ENCODE measurements at regions not wholly inside any gene's neighbourhood (a gene's known extent, or its start where the extent isn't known, plus 50 kb on each side); places are given as distances from the start of the nearest gene placed in this dataset.
"Not testable (repeated sequence)": the region's sequence is repeated elsewhere in the genome, so short reads cannot be mapped to it uniquely, and the experiment has no call there.

DNA sequence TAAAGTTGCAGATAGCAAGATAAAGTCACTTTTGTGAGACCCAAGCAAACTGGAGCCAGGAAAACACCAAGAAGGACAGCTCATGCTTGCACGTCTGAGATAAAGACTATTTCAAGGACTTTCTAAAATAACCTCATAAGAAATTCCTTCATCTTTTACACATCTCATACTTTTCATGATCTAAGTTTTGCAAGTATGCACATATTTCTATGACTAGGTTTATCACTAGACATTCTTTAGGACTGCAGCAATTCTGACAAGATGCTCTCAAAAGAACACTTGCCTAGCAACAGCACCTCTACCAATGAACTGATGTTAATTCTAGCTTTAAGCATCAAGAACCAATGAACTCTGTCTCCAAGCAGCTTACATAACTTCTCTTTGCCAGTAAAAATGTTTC is 457.6 kb downstream of the SEMA3D start:
- Mint-ChIP-seq H3K36me3 (ENCODE audit: low read depth) (no peaks in the 10 kb centered on the region), H3K4me3 (no peak overlapping the region), H3K27me3 (no peaks in the 10 kb centered on the region), H3K27ac (no peak overlapping the region), H3K4me1 (no peaks in the 10 kb centered on the region), H3K9me3 (peaks cover 3% of the 10 kb centered on the region)
- DNase-seq, result no peak
- POLR2A ChIA-PET, result no interaction called here
- CTCF ChIA-PET, result no interaction called here

DNA sequence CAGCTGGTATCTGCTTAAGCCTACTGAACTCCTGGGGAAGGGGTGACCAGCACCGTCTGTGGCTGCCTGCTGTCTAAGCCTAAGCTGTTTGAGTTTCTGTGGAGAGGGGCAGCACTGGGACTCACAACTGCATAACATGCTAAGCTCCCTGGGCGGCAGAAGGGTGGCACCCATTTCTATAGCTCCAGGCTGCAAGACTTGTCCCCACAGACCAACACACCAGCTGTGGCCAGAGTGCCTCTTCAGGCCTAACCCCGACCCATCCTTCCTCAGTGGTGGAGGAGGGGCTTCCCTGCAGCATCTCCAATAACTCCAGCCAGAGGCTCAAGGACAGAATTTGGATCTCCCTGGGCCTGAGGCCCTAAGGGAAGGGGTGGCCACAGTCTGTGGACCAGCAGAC is 464.1 kb downstream of the SEMA3D start:
- H3K9me3 Mint-ChIP-seq, result no peaks in the 10 kb centered on the region
- CTCF ChIA-PET, result no interaction called here
- H3K4me3 Mint-ChIP-seq, result no peak overlapping the region
- no peaks in the 10 kb centered on the region for H3K36me3 Mint-ChIP-seq (ENCODE audit: low read depth)
- H3K27ac Mint-ChIP-seq, result no peak overlapping the region
- POLR2A ChIA-PET, result no interaction called here
- no peaks in the 10 kb centered on the region for H3K27me3 Mint-ChIP-seq
- no peaks in the 10 kb centered on the region for H3K4me1 Mint-ChIP-seq
- DNase-seq, result no peak

DNA sequence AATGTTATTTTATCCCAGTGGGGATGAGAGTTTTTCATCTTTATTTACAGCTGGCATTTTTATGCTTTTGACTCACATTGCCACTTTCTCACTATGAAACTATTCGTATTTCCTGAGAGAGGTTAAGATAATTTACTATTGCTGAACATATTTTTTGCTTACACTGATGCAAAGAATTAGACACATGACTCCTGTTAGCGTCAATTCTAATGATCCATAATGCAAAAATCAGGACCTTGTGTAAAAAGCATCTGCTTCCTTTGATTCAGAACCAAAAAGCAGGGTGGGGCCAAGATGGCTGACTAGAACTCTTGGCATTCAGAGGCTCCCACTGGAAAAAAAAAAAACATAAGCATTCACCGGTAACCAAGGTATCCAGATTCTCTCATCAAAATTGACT is 464.8 kb downstream of the SEMA3D start:
- POLR2A ChIA-PET, result no interaction called here

DNA sequence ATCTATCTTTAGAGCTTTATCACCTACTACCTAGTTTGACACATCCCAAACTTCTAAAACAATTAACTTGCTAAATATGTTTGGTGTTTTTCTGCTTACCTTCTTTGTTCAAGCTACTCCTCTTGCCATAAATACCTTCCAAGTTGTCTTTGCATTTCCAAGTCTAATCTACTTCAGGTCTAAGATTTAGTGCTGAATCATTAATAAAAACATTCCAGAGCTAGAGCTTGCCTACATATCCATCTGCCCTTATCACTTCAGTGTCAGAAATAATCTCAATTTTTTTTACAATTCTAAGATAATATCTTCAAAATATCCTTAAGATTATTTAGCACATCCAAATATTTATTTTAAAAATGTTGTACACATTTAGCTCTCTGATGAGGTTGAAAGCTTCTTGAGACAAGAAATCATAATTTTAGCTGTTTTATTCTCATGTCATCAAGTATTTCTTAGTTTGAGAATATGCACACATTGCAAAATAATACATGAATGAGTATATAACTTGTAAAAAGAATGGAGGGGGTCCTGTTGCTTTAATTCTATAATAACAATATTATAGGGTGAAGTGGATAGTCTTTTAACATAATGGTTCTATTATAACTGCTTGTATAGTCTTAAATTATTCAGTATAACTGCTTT is 466.3 kb downstream of the SEMA3D start:
- Mint-ChIP-seq H3K4me1 (no peaks in the 10 kb centered on the region), H3K27me3 (no peaks in the 10 kb centered on the region), H3K36me3 (ENCODE audit: low read depth) (no peaks in the 10 kb centered on the region), H3K4me3 (no peak overlapping the region), H3K9me3 (no peaks in the 10 kb centered on the region), H3K27ac (no peak overlapping the region)
- CTCF ChIA-PET, result no interaction called here
- POLR2A ChIA-PET, result no interaction called here
- no peak for DNase-seq

More for the DNA sequence above, 464.8 kb downstream of the SEMA3D start:
- Mint-ChIP-seq H3K4me1 (no peaks in the 10 kb centered on the region), H3K9me3 (no peaks in the 10 kb centered on the region), H3K4me3 (no peak overlapping the region), H3K36me3 (ENCODE audit: low read depth) (no peaks in the 10 kb centered on the region), H3K27me3 (no peaks in the 10 kb centered on the region), H3K27ac (no peak overlapping the region)
- CTCF ChIA-PET, result no interaction called here
- no peak for DNase-seq

DNA sequence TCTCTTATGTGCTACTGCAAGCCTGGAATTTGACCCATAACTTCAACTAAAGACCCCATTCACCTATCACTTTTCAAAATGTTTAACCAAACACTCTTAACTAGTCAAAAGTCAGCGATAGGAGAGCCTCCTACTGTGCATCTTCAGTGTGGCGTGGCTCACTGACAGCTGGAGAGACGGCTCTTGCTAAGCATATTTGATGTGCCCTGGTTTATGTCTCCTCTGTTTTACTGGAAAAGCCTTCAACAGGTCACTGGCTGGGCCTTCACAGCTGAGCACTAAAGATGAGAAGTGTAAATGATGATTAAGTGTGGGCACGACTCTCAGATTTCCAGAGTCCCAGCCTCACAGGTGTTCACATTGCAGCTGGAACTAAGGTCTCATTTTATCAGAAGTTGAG is 472.1 kb downstream of the SEMA3D start:
- CTCF ChIA-PET, result no interaction called here
- H3K27ac Mint-ChIP-seq, result no peak overlapping the region
- no peak for DNase-seq
- H3K4me3 Mint-ChIP-seq, result no peak overlapping the region
- no peaks in the 10 kb centered on the region for H3K4me1 Mint-ChIP-seq
- H3K9me3 Mint-ChIP-seq, result no peaks in the 10 kb centered on the region
- H3K36me3 Mint-ChIP-seq (ENCODE audit: low read depth), result no peaks in the 10 kb centered on the region
- POLR2A ChIA-PET, result no interaction called here
- no peaks in the 10 kb centered on the region for H3K27me3 Mint-ChIP-seq

DNA sequence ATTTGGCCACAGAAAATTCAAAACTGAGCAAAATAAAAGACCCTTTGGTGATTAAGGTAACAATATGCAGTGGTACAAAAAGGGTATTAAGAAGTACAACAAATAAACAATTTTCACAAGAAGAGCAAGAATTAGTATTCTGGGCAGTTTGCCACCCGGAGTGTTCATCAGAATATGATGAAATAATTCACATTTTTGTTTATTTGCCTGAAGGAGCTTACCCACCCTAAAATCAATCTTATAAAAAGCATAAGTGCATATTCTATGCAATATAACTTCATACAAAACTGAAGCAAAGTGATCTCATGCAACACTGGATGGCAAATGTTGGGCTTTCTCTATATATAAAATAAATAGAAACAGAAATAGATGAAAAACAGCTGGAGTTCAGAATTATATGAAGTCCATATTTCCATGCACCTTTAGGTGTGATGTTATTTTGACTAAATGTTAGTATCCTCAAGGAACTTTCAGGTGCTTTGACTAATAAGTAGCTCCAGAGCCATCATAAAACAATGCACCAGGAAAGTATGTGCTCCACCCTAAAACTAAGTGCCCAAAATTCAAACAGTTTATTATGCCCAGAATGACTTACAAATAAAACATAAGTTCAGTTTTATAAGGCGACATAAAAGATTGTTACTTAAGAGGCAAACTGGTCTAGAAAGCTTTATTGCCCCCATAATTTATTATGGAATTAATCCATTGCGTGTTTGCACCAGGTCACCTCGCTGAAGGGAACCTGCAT is 474.3 kb downstream of the SEMA3D start:
- Mint-ChIP-seq H3K27ac (no peak overlapping the region), H3K9me3 (no peaks in the 10 kb centered on the region), H3K36me3 (ENCODE audit: low read depth) (no peaks in the 10 kb centered on the region), H3K4me3 (no peak overlapping the region), H3K27me3 (no peaks in the 10 kb centered on the region), H3K4me1 (no peaks in the 10 kb centered on the region)
- ChIA-PET CTCF (no interaction called here), POLR2A (no interaction called here)
- no peak for DNase-seq

DNA sequence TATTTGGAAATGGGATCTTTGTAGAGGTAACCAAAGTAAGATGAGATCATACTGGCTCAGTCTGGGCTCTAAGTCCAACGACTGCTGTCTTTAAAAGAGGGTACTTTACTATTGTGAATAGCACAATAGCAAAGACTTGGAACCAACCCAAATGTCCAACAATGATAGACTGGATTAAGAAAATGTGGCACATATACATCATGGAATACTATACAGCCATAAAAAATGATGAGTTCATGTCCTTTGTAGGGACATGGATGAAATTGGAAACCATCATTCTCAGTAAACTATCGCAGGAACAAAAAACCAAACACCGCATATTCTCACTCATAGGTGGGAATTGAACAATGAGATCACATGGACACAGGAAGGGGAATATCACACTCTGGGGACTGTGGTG is 476.3 kb downstream of the SEMA3D start:
- DNase-seq; H3K36me3 Mint-ChIP-seq (ENCODE audit: low read depth); H3K4me1 Mint-ChIP-seq; H3K4me3 Mint-ChIP-seq; POLR2A ChIA-PET; H3K27ac Mint-ChIP-seq; CTCF ChIA-PET; H3K9me3 Mint-ChIP-seq; H3K27me3 Mint-ChIP-seq: not testable (repeated sequence)

DNA sequence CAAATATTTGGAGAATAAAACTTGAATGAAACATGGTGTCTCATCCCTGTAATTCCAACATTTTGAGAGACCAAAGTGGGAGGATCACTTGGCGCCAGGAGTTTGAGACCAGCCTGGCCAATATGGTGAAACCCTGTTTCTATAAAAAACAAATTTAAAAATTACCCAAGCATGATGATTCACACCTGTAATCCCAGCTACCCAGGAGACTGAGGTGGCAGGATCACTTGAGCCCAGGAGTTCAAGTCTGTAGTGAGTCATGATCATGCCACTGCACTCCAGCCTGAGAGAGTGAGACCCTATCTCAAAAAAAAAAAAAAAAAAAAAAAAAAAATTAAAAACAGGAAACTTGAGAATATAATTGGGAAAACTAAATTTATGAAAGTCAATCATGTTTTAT is 481.1 kb downstream of the SEMA3D start:
- Mint-ChIP-seq H3K9me3 (no peaks in the 10 kb centered on the region), H3K4me1 (no peaks in the 10 kb centered on the region), H3K27me3 (no peaks in the 10 kb centered on the region), H3K27ac (no peak overlapping the region), H3K4me3 (no peak overlapping the region), H3K36me3 (ENCODE audit: low read depth) (no peaks in the 10 kb centered on the region)
- CTCF ChIA-PET, result no interaction called here
- POLR2A ChIA-PET, result no interaction called here
- no peak for DNase-seq

DNA sequence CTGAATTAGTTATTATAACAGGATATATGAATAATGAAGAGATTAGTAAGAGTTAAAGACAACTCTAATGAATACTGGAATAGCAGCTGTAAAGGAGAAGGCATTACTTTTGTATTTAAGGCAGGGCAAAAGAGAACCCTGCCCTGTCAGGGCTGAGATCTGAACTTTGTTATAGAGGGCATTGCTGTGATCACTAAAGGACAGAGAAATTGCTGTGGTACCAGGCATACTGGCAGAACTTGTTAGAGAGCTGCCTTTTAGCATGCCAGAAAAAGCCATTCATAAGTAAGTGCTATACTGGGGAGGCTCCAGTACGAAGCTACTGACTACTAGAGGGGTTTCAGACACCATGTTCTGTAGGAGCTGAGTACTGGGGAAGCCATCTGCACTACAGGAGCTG is 481.8 kb downstream of the SEMA3D start:
- ChIA-PET CTCF (no interaction called here), POLR2A (no interaction called here)
- no peaks in the 10 kb centered on the region for H3K27me3 Mint-ChIP-seq
- no peaks in the 10 kb centered on the region for H3K36me3 Mint-ChIP-seq (ENCODE audit: low read depth)
- no peak for DNase-seq
- no peaks in the 10 kb centered on the region for H3K9me3 Mint-ChIP-seq
- H3K4me1 Mint-ChIP-seq, result no peaks in the 10 kb centered on the region
- H3K4me3 Mint-ChIP-seq, result no peak overlapping the region
- no peak overlapping the region for H3K27ac Mint-ChIP-seq

DNA sequence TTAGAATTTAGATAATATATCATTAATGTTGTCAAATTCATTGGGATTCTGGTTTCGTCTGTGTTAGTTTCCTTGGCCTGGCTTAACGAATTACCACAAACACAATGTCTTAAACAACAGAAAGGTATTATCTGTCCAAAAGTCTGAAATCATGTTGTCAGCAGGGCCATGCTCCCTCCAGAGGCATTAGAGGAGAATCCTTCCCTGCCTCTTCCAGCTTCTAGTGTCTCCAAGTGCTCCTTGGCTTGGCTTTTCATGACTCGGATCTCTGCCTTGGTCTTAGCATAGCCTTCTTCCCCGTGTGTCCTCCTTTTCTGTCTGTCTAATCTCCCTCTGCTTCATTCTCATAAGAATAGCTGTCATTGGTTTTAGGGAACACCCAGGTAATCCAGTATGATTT is 482.5 kb downstream of the SEMA3D start:
- CTCF ChIA-PET, result no interaction called here

DNA sequence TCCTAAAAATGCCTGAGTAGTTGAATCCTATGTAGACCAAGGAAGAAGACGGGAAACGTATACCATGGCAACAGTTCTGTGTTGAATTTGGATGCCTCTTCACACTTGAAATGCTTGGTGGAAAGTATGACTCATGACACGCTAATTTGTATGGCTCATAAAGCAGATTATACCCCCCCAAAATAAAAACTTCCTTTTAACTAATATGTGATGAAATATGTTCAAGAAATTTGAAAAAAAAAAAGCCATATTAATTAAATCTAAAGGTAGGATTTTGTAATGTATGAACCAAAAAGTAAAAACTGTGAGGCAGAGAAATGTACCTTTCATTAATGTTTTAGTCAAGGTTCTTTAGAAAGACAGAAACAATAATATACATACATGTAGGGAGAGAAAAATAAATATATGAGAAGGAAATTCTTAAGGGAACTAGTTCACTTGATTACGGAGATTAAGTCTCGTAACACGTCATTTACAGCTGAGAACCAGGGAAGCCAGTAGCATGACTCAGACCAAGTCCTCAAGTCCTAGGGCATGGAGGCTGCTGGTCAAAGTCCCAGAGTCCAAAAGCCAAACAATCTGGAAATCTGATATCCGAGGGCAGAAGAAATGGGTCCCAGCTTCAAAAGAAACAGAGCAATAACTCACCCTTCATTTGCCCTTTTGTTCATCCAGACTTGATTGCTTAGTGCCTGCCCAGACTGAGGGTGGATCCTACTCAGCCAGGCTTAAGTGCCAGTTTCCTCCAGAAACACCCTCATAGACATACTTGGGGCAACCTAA is 485.1 kb downstream of the SEMA3D start:
- POLR2A ChIA-PET, result no interaction called here
- Mint-ChIP-seq H3K27me3 (no peaks in the 10 kb centered on the region), H3K4me3 (no peak overlapping the region), H3K9me3 (no peaks in the 10 kb centered on the region), H3K27ac (no peak overlapping the region), H3K4me1 (no peaks in the 10 kb centered on the region), H3K36me3 (ENCODE audit: low read depth) (no peaks in the 10 kb centered on the region)
- CTCF ChIA-PET, result no interaction called here
- no peak for DNase-seq

More for the DNA sequence above, 482.5 kb downstream of the SEMA3D start:
- no peak overlapping the region for H3K4me3 Mint-ChIP-seq
- no peaks in the 10 kb centered on the region for H3K4me1 Mint-ChIP-seq
- H3K36me3 Mint-ChIP-seq (ENCODE audit: low read depth), result no peaks in the 10 kb centered on the region
- POLR2A ChIA-PET, result no interaction called here
- no peaks in the 10 kb centered on the region for H3K27me3 Mint-ChIP-seq
- H3K27ac Mint-ChIP-seq, result no peak overlapping the region
- DNase-seq, result no peak
- no peaks in the 10 kb centered on the region for H3K9me3 Mint-ChIP-seq

DNA sequence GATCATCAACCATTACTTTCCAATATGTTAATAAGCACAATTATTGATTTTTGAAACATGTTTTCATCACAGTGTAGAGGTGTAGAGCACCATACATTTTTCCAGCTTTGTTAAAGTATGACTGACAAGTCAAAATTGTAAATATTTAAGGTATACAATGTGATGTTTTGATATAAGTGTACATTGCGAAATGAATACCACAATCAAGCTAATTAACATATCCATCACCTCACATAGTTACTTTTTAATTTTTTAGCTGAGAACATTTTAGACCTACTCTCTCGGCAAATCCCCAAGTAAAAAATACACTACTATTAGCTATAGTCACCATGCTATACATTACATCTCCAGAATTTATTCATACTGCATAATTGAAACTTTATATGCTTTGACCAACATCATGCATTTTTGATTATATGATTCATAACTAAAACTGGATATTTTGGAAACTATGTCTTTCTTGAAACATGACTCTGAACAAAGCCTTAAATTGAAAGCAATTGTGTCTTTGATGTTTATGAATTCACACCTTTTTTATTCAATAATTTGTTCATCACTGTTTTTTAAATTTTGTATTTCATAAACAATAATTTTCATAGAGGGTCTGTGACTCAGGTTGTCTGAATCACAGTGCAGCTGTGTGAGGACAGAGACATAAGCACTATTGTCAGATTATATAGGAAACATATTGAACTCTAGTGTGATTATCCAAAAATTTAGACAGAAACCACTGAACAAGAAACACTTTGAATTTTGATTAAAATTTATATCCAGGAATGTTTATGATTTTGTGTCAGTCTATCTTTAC is 486.1 kb downstream of the SEMA3D start:
- no peaks in the 10 kb centered on the region for H3K27me3 Mint-ChIP-seq
- H3K4me1 Mint-ChIP-seq, result no peaks in the 10 kb centered on the region
- POLR2A ChIA-PET, result no interaction called here
- CTCF ChIA-PET, result no interaction called here
- no peaks in the 10 kb centered on the region for H3K36me3 Mint-ChIP-seq (ENCODE audit: low read depth)
- DNase-seq, result no peak
- no peak overlapping the region for H3K27ac Mint-ChIP-seq
- H3K9me3 Mint-ChIP-seq, result no peaks in the 10 kb centered on the region
- no peak overlapping the region for H3K4me3 Mint-ChIP-seq

DNA sequence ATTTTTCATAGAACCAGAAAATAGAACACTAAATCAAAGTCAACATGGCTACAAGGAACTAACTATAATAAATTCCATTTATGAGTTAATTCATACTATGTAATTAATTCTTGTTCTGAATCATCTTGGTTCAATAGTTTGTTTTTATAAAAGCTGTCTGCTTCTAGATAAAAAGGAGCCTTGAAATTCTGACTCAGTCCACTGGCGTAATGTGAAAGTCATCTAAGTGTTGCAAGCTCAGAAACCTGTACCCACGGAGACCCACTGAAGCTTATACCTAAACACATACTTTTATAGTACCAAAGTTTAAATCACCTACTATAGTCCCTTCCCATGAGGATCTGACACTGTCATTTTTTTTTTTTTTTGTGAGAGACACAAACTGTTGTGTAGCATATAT is 489.4 kb downstream of the SEMA3D start:
- POLR2A ChIA-PET, result no interaction called here
- no peak for DNase-seq
- H3K27me3 Mint-ChIP-seq, result no peaks in the 10 kb centered on the region
- H3K9me3 Mint-ChIP-seq, result no peaks in the 10 kb centered on the region
- H3K4me1 Mint-ChIP-seq, result no peaks in the 10 kb centered on the region
- H3K36me3 Mint-ChIP-seq (ENCODE audit: low read depth), result no peaks in the 10 kb centered on the region
- no peak overlapping the region for H3K27ac Mint-ChIP-seq
- no peak overlapping the region for H3K4me3 Mint-ChIP-seq
- CTCF ChIA-PET, result interaction anchor here (0.6 to 0.7 kb wide), 2 partner anchors 17 to 1014 kb away, joined by 3 to 4 read pairs; no protein-coding TSS in a partner anchor

Data from activated CD4-positive, alpha-beta T cell treated with anti-CD3 and anti-CD28 coated beads, Interleukin-2, amount 10 ng/mL, durations not matched to agents 7 days and 5 days (primary cell).